DND-41 (cell line): ENCODE measurements at regions not wholly inside any gene's neighbourhood (a gene's known extent, or its start where the extent isn't known, plus 50 kb on each side); places are given as distances from the start of the nearest gene placed in this dataset.

ENCODE experiments used
- EZH2 ChIP-seq: IDR thresholded peaks from 3 replicates; pipeline ENCODE4 v1.6.1; 2012; ENCODE audit warnings: borderline replicate concordance, low read depth, mild to moderate bottlenecking, moderate library complexity, low read length, inconsistent platforms; ENCODE audit not compliant: severe bottlenecking
- TF ChIP-seq, protein P1 (sequence below): IDR thresholded peaks from 2 replicates; pipeline ENCODE4 v1.5.1; 2012; ENCODE audit warnings: borderline replicate concordance, low read length, moderate library complexity, mild to moderate bottlenecking; ENCODE audit not compliant: poor library complexity, severe bottlenecking; ENCODE audit errors: extremely low read depth

DNA sequence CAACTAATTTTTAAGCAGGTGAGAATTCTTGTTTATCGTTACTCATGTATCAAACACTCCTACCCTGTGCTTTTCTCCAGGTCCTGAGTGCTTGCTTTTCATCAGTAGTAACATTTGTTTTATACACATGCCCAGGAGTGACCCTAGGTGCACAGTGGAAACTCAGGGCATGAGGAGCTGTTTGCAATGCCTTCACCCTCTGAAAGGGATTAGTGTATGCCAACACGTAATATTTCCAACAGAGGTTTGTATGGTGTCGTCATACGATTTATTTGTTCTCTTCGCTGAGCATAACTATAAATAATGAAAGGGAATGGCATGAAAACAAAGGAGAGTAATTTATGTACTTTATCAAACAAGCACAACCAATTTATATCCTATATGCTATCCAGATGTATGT lies 537.4 kb upstream of the MMS22L start:
- no peak for TF ChIP-seq EZH2
- TF ChIP-seq, protein P1, sequence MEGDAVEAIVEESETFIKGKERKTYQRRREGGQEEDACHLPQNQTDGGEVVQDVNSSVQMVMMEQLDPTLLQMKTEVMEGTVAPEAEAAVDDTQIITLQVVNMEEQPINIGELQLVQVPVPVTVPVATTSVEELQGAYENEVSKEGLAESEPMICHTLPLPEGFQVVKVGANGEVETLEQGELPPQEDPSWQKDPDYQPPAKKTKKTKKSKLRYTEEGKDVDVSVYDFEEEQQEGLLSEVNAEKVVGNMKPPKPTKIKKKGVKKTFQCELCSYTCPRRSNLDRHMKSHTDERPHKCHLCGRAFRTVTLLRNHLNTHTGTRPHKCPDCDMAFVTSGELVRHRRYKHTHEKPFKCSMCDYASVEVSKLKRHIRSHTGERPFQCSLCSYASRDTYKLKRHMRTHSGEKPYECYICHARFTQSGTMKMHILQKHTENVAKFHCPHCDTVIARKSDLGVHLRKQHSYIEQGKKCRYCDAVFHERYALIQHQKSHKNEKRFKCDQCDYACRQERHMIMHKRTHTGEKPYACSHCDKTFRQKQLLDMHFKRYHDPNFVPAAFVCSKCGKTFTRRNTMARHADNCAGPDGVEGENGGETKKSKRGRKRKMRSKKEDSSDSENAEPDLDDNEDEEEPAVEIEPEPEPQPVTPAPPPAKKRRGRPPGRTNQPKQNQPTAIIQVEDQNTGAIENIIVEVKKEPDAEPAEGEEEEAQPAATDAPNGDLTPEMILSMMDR, result no peak
